GM19239 (cell line): ENCODE measurements at regions not wholly inside any gene's neighbourhood (a gene's known extent, or its start where the extent isn't known, plus 50 kb on each side); places are given as distances from the start of the nearest gene placed in this dataset.

Source experiments
- DNase-seq: peaks from one replicate; pipeline ENCODE4 v3.0.0; 2011; ENCODE audit warnings: low spot score; ENCODE audit not compliant: insufficient read length
- FAIRE-seq: peaks from 2 replicates; lab custom pipeline; 2011; peaks lifted over from hg19 to GRCh38; lab: Jason Lieb, UNC

GRCh38 chr2:128922154-128922553 lies 603.5 kb upstream of the HS6ST1 start:
- no peak for FAIRE-seq
- no peak for DNase-seq

GRCh38 chr2:128925631-128926030 lies 607.0 kb upstream of the HS6ST1 start:
- no peak for FAIRE-seq
- DNase-seq, result no peak

- no peak for DNase-seq
- FAIRE-seq, result no peak
These were observed 611.4 kb upstream of the HS6ST1 start for GRCh38 chr2:128930101-128930500.

GRCh38 chr2:128940378-128940777 lies 621.7 kb upstream of the HS6ST1 start:
- DNase-seq, result no peak
- FAIRE-seq, result no peak

GRCh38 chr2:128941751-128942150 lies 623.1 kb upstream of the HS6ST1 start:
- DNase-seq (no peak), FAIRE-seq (no peak)

GRCh38 chr2:128949360-128949759 lies 630.7 kb upstream of the HS6ST1 start:
- FAIRE-seq (no peak), DNase-seq (no peak)

- no peak for DNase-seq
- FAIRE-seq, result no peak
These were observed 632.1 kb upstream of the HS6ST1 start for GRCh38 chr2:128950758-128951157.

GRCh38 chr2:128958241-128958640 lies 639.6 kb upstream of the HS6ST1 start:
- no peak for FAIRE-seq
- no peak for DNase-seq

GRCh38 chr2:128967646-128968045 lies 649.0 kb upstream of the HS6ST1 start:
- FAIRE-seq (no peak), DNase-seq (no peak)

GRCh38 chr2:128969374-128969773 lies 650.7 kb upstream of the HS6ST1 start:
- FAIRE-seq (no peak), DNase-seq (no peak)

- no peak for DNase-seq
- no peak for FAIRE-seq
These were observed 651.9 kb upstream of the HS6ST1 start for GRCh38 chr2:128970332-128971116.

- DNase-seq (no peak), FAIRE-seq (no peak)
These were observed 654.9 kb upstream of the HS6ST1 start for GRCh38 chr2:128973566-128973965.

- no peak for DNase-seq
- FAIRE-seq, result no peak
These were observed 659.5 kb upstream of the HS6ST1 start for GRCh38 chr2:128978212-128978611.

GRCh38 chr2:128979182-128979581 lies 660.5 kb upstream of the HS6ST1 start:
- DNase-seq (no peak), FAIRE-seq (no peak)

- no peak for FAIRE-seq
These were observed 661.8 kb upstream of the HS6ST1 start for GRCh38 chr2:128980475-128980874.

GRCh38 chr2:128981353-128981752 lies 662.7 kb upstream of the HS6ST1 start:
- no peak for DNase-seq
- no peak for FAIRE-seq

More at GRCh38 chr2:128980475-128980874, 661.8 kb upstream of the HS6ST1 start:
- no peak for DNase-seq

- DNase-seq (no peak), FAIRE-seq (no peak)
These were observed 663.3 kb upstream of the HS6ST1 start for GRCh38 chr2:128982001-128982400.

- no peak for DNase-seq
These were observed 664.0 kb upstream of the HS6ST1 start for GRCh38 chr2:128982670-128983069.

GRCh38 chr2:128983094-128983493 lies 664.4 kb upstream of the HS6ST1 start:
- no peak for DNase-seq
- no peak for FAIRE-seq

More at GRCh38 chr2:128982670-128983069, 664.0 kb upstream of the HS6ST1 start:
- FAIRE-seq, result no peak

- no peak for DNase-seq
- FAIRE-seq, result no peak
These were observed 665.4 kb upstream of the HS6ST1 start for GRCh38 chr2:128984081-128984480.

- no peak for FAIRE-seq
- no peak for DNase-seq
These were observed 666.2 kb upstream of the HS6ST1 start for GRCh38 chr2:128984855-128985254.

- FAIRE-seq (no peak), DNase-seq (no peak)
These were observed 667.5 kb upstream of the HS6ST1 start for GRCh38 chr2:128986026-128986715.
